ENCODE measurements at regions not wholly inside any gene's neighbourhood (a gene's known extent, or its start where the extent isn't known, plus 50 kb on each side); places are given as distances from the start of the nearest gene placed in this dataset.

GRCh38 chr3:193954752-193955151 lies 181.2 kb upstream of the HES1 start (continued):
- TF ChIP-seq CTCF (conservative IDR thresholded peaks at IDR 0.05; ENCODE audit: low read depth in 2 of 2): no peak
- no peak for TF ChIP-seq JUNB (IDR thresholded peaks at IDR 0.05; ENCODE audit: unreplicated experiment)
- TF ChIP-seq, protein P1, sequence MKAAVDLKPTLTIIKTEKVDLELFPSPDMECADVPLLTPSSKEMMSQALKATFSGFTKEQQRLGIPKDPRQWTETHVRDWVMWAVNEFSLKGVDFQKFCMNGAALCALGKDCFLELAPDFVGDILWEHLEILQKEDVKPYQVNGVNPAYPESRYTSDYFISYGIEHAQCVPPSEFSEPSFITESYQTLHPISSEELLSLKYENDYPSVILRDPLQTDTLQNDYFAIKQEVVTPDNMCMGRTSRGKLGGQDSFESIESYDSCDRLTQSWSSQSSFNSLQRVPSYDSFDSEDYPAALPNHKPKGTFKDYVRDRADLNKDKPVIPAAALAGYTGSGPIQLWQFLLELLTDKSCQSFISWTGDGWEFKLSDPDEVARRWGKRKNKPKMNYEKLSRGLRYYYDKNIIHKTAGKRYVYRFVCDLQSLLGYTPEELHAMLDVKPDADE (IDR thresholded peaks at IDR 0.05): no peak
- no peak for TF ChIP-seq NANOG (IDR thresholded peaks at IDR 0.05; ENCODE audit: borderline replicate concordance)
- no peak for TF ChIP-seq POLR2AphosphoS5 (IDR thresholded peaks at IDR 0.05; ENCODE audit: low read depth)
- TF ChIP-seq EZH2phosphoT487 (IDR thresholded peaks at IDR 0.05; ENCODE audit: unreplicated experiment): no peak
- TF ChIP-seq, protein P2, sequence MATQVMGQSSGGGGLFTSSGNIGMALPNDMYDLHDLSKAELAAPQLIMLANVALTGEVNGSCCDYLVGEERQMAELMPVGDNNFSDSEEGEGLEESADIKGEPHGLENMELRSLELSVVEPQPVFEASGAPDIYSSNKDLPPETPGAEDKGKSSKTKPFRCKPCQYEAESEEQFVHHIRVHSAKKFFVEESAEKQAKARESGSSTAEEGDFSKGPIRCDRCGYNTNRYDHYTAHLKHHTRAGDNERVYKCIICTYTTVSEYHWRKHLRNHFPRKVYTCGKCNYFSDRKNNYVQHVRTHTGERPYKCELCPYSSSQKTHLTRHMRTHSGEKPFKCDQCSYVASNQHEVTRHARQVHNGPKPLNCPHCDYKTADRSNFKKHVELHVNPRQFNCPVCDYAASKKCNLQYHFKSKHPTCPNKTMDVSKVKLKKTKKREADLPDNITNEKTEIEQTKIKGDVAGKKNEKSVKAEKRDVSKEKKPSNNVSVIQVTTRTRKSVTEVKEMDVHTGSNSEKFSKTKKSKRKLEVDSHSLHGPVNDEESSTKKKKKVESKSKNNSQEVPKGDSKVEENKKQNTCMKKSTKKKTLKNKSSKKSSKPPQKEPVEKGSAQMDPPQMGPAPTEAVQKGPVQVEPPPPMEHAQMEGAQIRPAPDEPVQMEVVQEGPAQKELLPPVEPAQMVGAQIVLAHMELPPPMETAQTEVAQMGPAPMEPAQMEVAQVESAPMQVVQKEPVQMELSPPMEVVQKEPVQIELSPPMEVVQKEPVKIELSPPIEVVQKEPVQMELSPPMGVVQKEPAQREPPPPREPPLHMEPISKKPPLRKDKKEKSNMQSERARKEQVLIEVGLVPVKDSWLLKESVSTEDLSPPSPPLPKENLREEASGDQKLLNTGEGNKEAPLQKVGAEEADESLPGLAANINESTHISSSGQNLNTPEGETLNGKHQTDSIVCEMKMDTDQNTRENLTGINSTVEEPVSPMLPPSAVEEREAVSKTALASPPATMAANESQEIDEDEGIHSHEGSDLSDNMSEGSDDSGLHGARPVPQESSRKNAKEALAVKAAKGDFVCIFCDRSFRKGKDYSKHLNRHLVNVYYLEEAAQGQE (IDR thresholded peaks at IDR 0.05; ENCODE audit: unreplicated experiment): no peak
- no peak for TF ChIP-seq ZNF114 (CRISPR knock-in tag; IDR thresholded peaks at IDR 0.05)
- no peak for TF ChIP-seq CREB1 (CRISPR knock-in tag; IDR thresholded peaks at IDR 0.05; ENCODE audit: low read depth)

GRCh38 chr3:193955719-193956118 lies 180.2 kb upstream of the HES1 start:
- Mint-ChIP-seq H3K36me3 (ENCODE audit: low read depth) (peaks cover 20% of the 10 kb centered on the region), H3K4me1 (peaks cover 3% of the 10 kb centered on the region; the same call in 2 of the 3 replicates), H3K4me3 (no peak overlapping the region), H3K9me3 (peaks cover 27% of the 10 kb centered on the region; the same call in 2 of the 3 replicates), H3K27me3 (ENCODE audit: insufficient read depth, low read depth, poor library complexity) (peaks cover 10% of the 10 kb centered on the region), H3K27ac (no peak overlapping the region)
- DNase-seq (ENCODE audit: low spot score) (no peak), ATAC-seq (no peak)
- Histone ChIP-seq H3K4me1 (ENCODE audit: insufficient read depth) (no peaks in the 10 kb centered on the region), H3K4me2 (no peak overlapping the region), H3K27ac (ENCODE audit: low read depth) (no peak overlapping the region), H4K20me1 (replicated peaks; ENCODE audit: insufficient read depth) (no peaks in the 10 kb centered on the region), H3F3A (replicated peaks; ENCODE audit: low read depth) (no peaks in the 10 kb centered on the region), H3K4me3 (no peak overlapping the region), H3K27me3 (ENCODE audit: insufficient read depth) (peaks cover 17% of the 10 kb centered on the region), H3K36me3 (ENCODE audit: insufficient read depth) (no peaks in the 10 kb centered on the region; the same call in none of the 2 replicates), H3K9me2 (ENCODE audit: insufficient read depth) (no peaks in the 10 kb centered on the region), H2AFZ (no peak overlapping the region), H3K79me2 (replicated peaks; ENCODE audit: insufficient read depth) (no peaks in the 10 kb centered on the region)
- no peak for TF ChIP-seq NANOG (IDR thresholded peaks at IDR 0.05; ENCODE audit: borderline replicate concordance)
- TF ChIP-seq STAT1 (IDR thresholded peaks at IDR 0.05; ENCODE audit: unreplicated experiment): no peak
- no peak for TF ChIP-seq EZH2 (IDR thresholded peaks at IDR 0.05; ENCODE audit: low read depth, unreplicated experiment)
- no peak for TF ChIP-seq JUNB (IDR thresholded peaks at IDR 0.05; ENCODE audit: unreplicated experiment)
- no peak for TF ChIP-seq ZNF114 (CRISPR knock-in tag; IDR thresholded peaks at IDR 0.05)
- TF ChIP-seq, protein P2 (IDR thresholded peaks at IDR 0.05; ENCODE audit: unreplicated experiment): no peak
- no peak for TF ChIP-seq EZH2phosphoT487 (IDR thresholded peaks at IDR 0.05; ENCODE audit: unreplicated experiment)
- no peak for TF ChIP-seq CREB1 (CRISPR knock-in tag; IDR thresholded peaks at IDR 0.05; ENCODE audit: low read depth)
- TF ChIP-seq ZNF331 (CRISPR knock-in tag; IDR thresholded peaks at IDR 0.05; ENCODE audit: low read depth): no peak
- no peak for TF ChIP-seq POLR2AphosphoS5 (IDR thresholded peaks at IDR 0.05; ENCODE audit: low read depth)
